ENCODE measurements at regions not wholly inside any gene's neighbourhood (a gene's known extent, or its start where the extent isn't known, plus 50 kb on each side); places are given as distances from the start of the nearest gene placed in this dataset.
A peak's percentile ranks its signal among the peaks of the same experiment; 100 is the strongest.

- TF ChIP-seq ETS1 (IDR thresholded peaks at IDR 0.05) (no peak), CREB1 (CRISPR knock-in tag; IDR thresholded peaks at IDR 0.05; ENCODE audit: low read depth) (no peak), STAT1 (IDR thresholded peaks at IDR 0.05; ENCODE audit: unreplicated experiment) (no peak), CTCF (conservative IDR thresholded peaks at IDR 0.05; ENCODE audit: low read depth in 2 of 2) (no peak), ZNF331 (CRISPR knock-in tag; IDR thresholded peaks at IDR 0.05; ENCODE audit: low read depth) (no peak), EZH2phosphoT487 (IDR thresholded peaks at IDR 0.05; ENCODE audit: unreplicated experiment) (no peak)
Measured at GRCh38 chr3:39716849-39717248, 92.6 kb upstream of the MYRIP start (continued).

- Histone ChIP-seq H3K9me2 (ENCODE audit: insufficient read depth) (no peaks in the 10 kb centered on the region), H3K36me3 (ENCODE audit: insufficient read depth) (no peaks in the 10 kb centered on the region), H3K4me2 (no peak overlapping the region), H2AFZ (peak overlapping the region; percentile 47; the same call in 1 of the 2 replicates), H3K4me3 (no peak overlapping the region), H4K20me1 (replicated peaks; ENCODE audit: insufficient read depth) (no peaks in the 10 kb centered on the region), H3F3A (replicated peaks; ENCODE audit: low read depth) (no peaks in the 10 kb centered on the region), H3K27ac (ENCODE audit: low read depth) (no peak overlapping the region), H3K79me2 (replicated peaks; ENCODE audit: insufficient read depth) (no peaks in the 10 kb centered on the region), H3K27me3 (ENCODE audit: insufficient read depth) (no peaks in the 10 kb centered on the region), H3K4me1 (ENCODE audit: insufficient read depth) (no peaks in the 10 kb centered on the region)
- Mint-ChIP-seq H3K27ac (no peak overlapping the region), H3K36me3 (ENCODE audit: low read depth) (no peaks in the 10 kb centered on the region), H3K4me1 (peaks cover 5% of the 10 kb centered on the region; the same call in 2 of the 3 replicates), H3K9me3 (no peaks in the 10 kb centered on the region; the same call in 1 of the 3 replicates), H3K4me3 (no peak overlapping the region), H3K27me3 (ENCODE audit: insufficient read depth, low read depth, poor library complexity) (peaks cover 3% of the 10 kb centered on the region)
- TF ChIP-seq ZNF114 (CRISPR knock-in tag; IDR thresholded peaks at IDR 0.05): no peak
- TF ChIP-seq EZH2 (IDR thresholded peaks at IDR 0.05; ENCODE audit: low read depth, unreplicated experiment): no peak
- no peak for TF ChIP-seq REST (IDR thresholded peaks at IDR 0.05; ENCODE audit: unreplicated experiment)
- TF ChIP-seq CREB1 (CRISPR knock-in tag; IDR thresholded peaks at IDR 0.05; ENCODE audit: low read depth): no peak
- TF ChIP-seq STAT1 (IDR thresholded peaks at IDR 0.05; ENCODE audit: unreplicated experiment): no peak
- TF ChIP-seq CTCF (conservative IDR thresholded peaks at IDR 0.05; ENCODE audit: low read depth in 2 of 2): no peak
- DNase-seq (ENCODE audit: low spot score): no peak
- no peak for ATAC-seq
Measured at GRCh38 chr3:39718674-39719595, 90.5 kb upstream of the MYRIP start.

All from GM23338 (cell line).